ENCODE measurements at regions not wholly inside any gene's neighbourhood (a gene's known extent, or its start where the extent isn't known, plus 50 kb on each side); places are given as distances from the start of the nearest gene placed in this dataset.

DNA sequence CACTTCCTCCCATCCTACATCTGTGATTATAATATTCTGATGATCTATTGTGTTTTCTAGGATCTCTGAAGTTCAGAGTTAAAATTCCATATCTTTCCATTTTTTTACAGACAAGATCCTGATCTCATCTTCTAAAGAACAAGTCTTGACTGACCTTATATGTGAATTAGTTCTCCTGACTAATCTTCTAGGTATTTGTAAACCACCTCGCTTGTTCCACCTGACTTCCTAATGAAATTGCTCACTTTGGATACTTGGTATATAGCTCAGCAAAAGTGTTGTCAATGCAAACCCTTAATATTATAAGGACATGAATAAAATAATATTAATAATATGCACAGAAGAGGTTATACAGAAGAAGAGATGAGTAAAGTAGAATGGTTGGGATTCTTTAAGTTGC, 68.2 kb upstream of the NR4A3 start:
- H2BK20ac ChIP-seq (ENCODE audit: low read depth, low read length, poor library complexity, severe bottlenecking) = no peak overlapping the region
- no peaks in the 10 kb centered on the region for H3K27me3 ChIP-seq (ENCODE audit: insufficient read depth, low read length)
- H4K8ac ChIP-seq (replicated peaks; ENCODE audit: insufficient read length, low read depth, low read length) = no peak overlapping the region
- no CpG with 5 or more reads among the region's 1 CpG for WGBS (ENCODE audit: extremely low coverage, insufficient read length, low lambda C conversion rate)
- DNase-seq = no peak
- H4K91ac ChIP-seq (ENCODE audit: insufficient read length, low read depth, low read length) = no peak overlapping the region
- H2AK5ac ChIP-seq (ENCODE audit: insufficient read length, low read length) = no peak overlapping the region
- H2BK15ac ChIP-seq (ENCODE audit: low read depth, low read length) = no peak overlapping the region
- H3T11ph ChIP-seq (ENCODE audit: low read length) = no peak overlapping the region
- Mint-ChIP-seq H3K4me1 (peaks cover 0 to 4% of the 10 kb centered on the region in 2 experiments; a peak in 1 of 4 replicates), H3K9me3 (no peaks in the 10 kb centered on the region), H3K4me3 (no peak overlapping the region), H3K27ac (no peak overlapping the region), H3K27me3 (ENCODE audit: low read depth) (no peaks in the 10 kb centered on the region), H3K36me3 (ENCODE audit: insufficient read depth in 1 of 3, low read depth in 3 of 3) (no peaks in the 10 kb centered on the region)
- H3K18ac ChIP-seq (ENCODE audit: insufficient read length, low read depth, low read length) = no peak overlapping the region
- no peak overlapping the region for H3K4me2 ChIP-seq (ENCODE audit: insufficient read depth, insufficient read length, low read length)
- H2BK120ac ChIP-seq (ENCODE audit: low read depth, low read length, poor library complexity, severe bottlenecking) = no peak overlapping the region
- H2BK12ac ChIP-seq (ENCODE audit: insufficient read length, low read depth, low read length) = no peak overlapping the region
- no peak overlapping the region for H3K14ac ChIP-seq (ENCODE audit: insufficient read depth, low read length)
- H3K23me2 ChIP-seq (ENCODE audit: insufficient read length, low read depth, low read length, poor library complexity, severe bottlenecking) = no peaks in the 10 kb centered on the region
- no peaks in the 10 kb centered on the region for H4K20me1 ChIP-seq (ENCODE audit: control insufficient read depth, insufficient read depth, insufficient read length)
- TF ChIP-seq, protein P1, sequence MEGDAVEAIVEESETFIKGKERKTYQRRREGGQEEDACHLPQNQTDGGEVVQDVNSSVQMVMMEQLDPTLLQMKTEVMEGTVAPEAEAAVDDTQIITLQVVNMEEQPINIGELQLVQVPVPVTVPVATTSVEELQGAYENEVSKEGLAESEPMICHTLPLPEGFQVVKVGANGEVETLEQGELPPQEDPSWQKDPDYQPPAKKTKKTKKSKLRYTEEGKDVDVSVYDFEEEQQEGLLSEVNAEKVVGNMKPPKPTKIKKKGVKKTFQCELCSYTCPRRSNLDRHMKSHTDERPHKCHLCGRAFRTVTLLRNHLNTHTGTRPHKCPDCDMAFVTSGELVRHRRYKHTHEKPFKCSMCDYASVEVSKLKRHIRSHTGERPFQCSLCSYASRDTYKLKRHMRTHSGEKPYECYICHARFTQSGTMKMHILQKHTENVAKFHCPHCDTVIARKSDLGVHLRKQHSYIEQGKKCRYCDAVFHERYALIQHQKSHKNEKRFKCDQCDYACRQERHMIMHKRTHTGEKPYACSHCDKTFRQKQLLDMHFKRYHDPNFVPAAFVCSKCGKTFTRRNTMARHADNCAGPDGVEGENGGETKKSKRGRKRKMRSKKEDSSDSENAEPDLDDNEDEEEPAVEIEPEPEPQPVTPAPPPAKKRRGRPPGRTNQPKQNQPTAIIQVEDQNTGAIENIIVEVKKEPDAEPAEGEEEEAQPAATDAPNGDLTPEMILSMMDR (conservative IDR thresholded peaks at IDR 0.05) = no peak
- no peak overlapping the region for H3K4ac ChIP-seq (ENCODE audit: low read depth, low read length)
- no peaks in the 10 kb centered on the region for H3K9me3 ChIP-seq (ENCODE audit: control insufficient read depth, low read depth, low read length)
- H3K4me1 ChIP-seq (ENCODE audit: insufficient read depth, low read length) = no peaks in the 10 kb centered on the region
- H4K5ac ChIP-seq (ENCODE audit: insufficient read length, low read depth, low read length) = no peak overlapping the region
- no peak overlapping the region for H3K27ac ChIP-seq (ENCODE audit: insufficient read length, low read depth, low read length)
- no peak overlapping the region for H2AFZ ChIP-seq (ENCODE audit: low read length)
- H3K56ac ChIP-seq (ENCODE audit: insufficient read length, low read depth, low read length) = no peak overlapping the region
- no peak overlapping the region for H3K9ac ChIP-seq (ENCODE audit: extremely low read depth, insufficient read length, low read length)
- no peaks in the 10 kb centered on the region for H3K79me1 ChIP-seq (ENCODE audit: insufficient read depth, low read depth, low read length, poor library complexity, severe bottlenecking)
- H2BK5ac ChIP-seq (ENCODE audit: insufficient read length, low read length) = no peak overlapping the region
- H3K79me2 ChIP-seq (ENCODE audit: insufficient read depth, low read length) = no peaks in the 10 kb centered on the region
- H3K23ac ChIP-seq (ENCODE audit: insufficient read length, low read depth, low read length) = no peak overlapping the region
